Right atrium auricular region (tissue), 2 donors: ENCODE measurements at regions not wholly inside any gene's neighbourhood (a gene's known extent, or its start where the extent isn't known, plus 50 kb on each side); places are given as distances from the start of the nearest gene placed in this dataset.

ENCODE experiments used
- DNase-seq: peaks from one replicate; pipeline ENCODE4 v3.0.0-alpha.2; 2019; ENCODE audit warnings: low spot score
- H3K27ac ChIP-seq, 2 donors: fragments of 200-600 bp; sonication (generic); 1 replicate in 1 of 2; 2 replicates in 1 of 2; pipeline ENCODE4 v1.5.1; 2016 to 2019
- H3K27me3 ChIP-seq, 2 donors: fragments of 200-600 bp; sonication (generic); one replicate each; pipeline versions ENCODE4 v1.5.1 to v1.6.0; 2017 to 2019
- H3K36me3 ChIP-seq: fragments of 200-600 bp; sonication (generic); one replicate; pipeline ENCODE4 v1.5.1; 2016
- H3K4me1 ChIP-seq, 2 donors: fragments of 200-600 bp; sonication (generic); one replicate each; pipeline versions ENCODE4 v1.5.1 to v1.6.0; 2017 to 2019
- H3K4me3 ChIP-seq, 2 donors: fragments of 200-600 bp; sonication (generic); 1 replicate in 1 of 2; 2 replicates in 1 of 2; pipeline ENCODE4 v1.5.1; 2017 to 2019; ENCODE audit warnings: mild to moderate bottlenecking in 1 of 2, moderate library complexity in 1 of 2
- H3K9me3 ChIP-seq, 2 donors: fragments of 200-600 bp; sonication (generic); one replicate each; pipeline ENCODE4 v1.5.1; 2019
- CTCF ChIP-seq, 2 donors: fragments of 200-600 bp; sonication (generic); IDR thresholded peaks; one replicate each; pipeline ENCODE4 v1.5.1; 2019; ENCODE audit warnings: antibody characterized with exemption in 2 of 2

GRCh38 chr3:151985787-151986430, 112.5 kb downstream of the SUCNR1 start:
- DNase-seq: no peak

GRCh38 chr3:151987893-151988292, 114.5 kb downstream of the SUCNR1 start:
- no peak for DNase-seq
- H3K36me3 ChIP-seq: no peaks in the 10 kb centered on the region
- no peaks in the 10 kb centered on the region for H3K4me1 ChIP-seq
- no peak overlapping the region for H3K27ac ChIP-seq
- no peaks in the 10 kb centered on the region for H3K27me3 ChIP-seq
- no peaks in the 10 kb centered on the region for H3K9me3 ChIP-seq
- H3K4me3 ChIP-seq: no peak overlapping the region
- no peak for TF ChIP-seq CTCF (IDR thresholded peaks at IDR 0.05)

More at GRCh38 chr3:151985787-151986430, 112.5 kb downstream of the SUCNR1 start:
- no peaks in the 10 kb centered on the region for H3K27me3 ChIP-seq
- no peaks in the 10 kb centered on the region for H3K9me3 ChIP-seq
- H3K4me1 ChIP-seq: no peaks in the 10 kb centered on the region
- H3K27ac ChIP-seq: no peak overlapping the region
- no peaks in the 10 kb centered on the region for H3K36me3 ChIP-seq
- H3K4me3 ChIP-seq: no peak overlapping the region
- no peak for TF ChIP-seq CTCF (IDR thresholded peaks at IDR 0.05)

GRCh38 chr3:151989621-151990020, 116.2 kb downstream of the SUCNR1 start:
- no peak for TF ChIP-seq CTCF (IDR thresholded peaks at IDR 0.05)
- no peak overlapping the region for H3K27ac ChIP-seq

GRCh38 chr3:151990696-151991376, 117.4 kb downstream of the SUCNR1 start:
- H3K9me3 ChIP-seq: no peaks in the 10 kb centered on the region
- DNase-seq: no peak
- H3K4me1 ChIP-seq: no peaks in the 10 kb centered on the region
- TF ChIP-seq CTCF (IDR thresholded peaks at IDR 0.05): no peak
- H3K36me3 ChIP-seq: no peaks in the 10 kb centered on the region
- no peak overlapping the region for H3K4me3 ChIP-seq
- no peak overlapping the region for H3K27ac ChIP-seq
- H3K27me3 ChIP-seq: no peaks in the 10 kb centered on the region

More at GRCh38 chr3:151989621-151990020, 116.2 kb downstream of the SUCNR1 start:
- no peaks in the 10 kb centered on the region for H3K36me3 ChIP-seq
- H3K27me3 ChIP-seq: no peaks in the 10 kb centered on the region
- H3K4me1 ChIP-seq: no peaks in the 10 kb centered on the region
- DNase-seq: no peak
- H3K4me3 ChIP-seq: no peak overlapping the region
- H3K9me3 ChIP-seq: no peaks in the 10 kb centered on the region

- H3K9me3 ChIP-seq: no peaks in the 10 kb centered on the region
- no peak overlapping the region for H3K27ac ChIP-seq
These were observed 119.0 kb downstream of the SUCNR1 start for GRCh38 chr3:151992326-151993041.

More at GRCh38 chr3:151992326-151993041, 119.0 kb downstream of the SUCNR1 start:
- Histone ChIP-seq H3K27me3 (no peaks in the 10 kb centered on the region), H3K4me1 (no peaks in the 10 kb centered on the region), H3K36me3 (no peaks in the 10 kb centered on the region), H3K4me3 (no peak overlapping the region)
- DNase-seq: no peak
- TF ChIP-seq CTCF (IDR thresholded peaks at IDR 0.05): no peak
